ENCODE measurements at regions not wholly inside any gene's neighbourhood (a gene's known extent, or its start where the extent isn't known, plus 50 kb on each side); places are given as distances from the start of the nearest gene placed in this dataset.

DNA sequence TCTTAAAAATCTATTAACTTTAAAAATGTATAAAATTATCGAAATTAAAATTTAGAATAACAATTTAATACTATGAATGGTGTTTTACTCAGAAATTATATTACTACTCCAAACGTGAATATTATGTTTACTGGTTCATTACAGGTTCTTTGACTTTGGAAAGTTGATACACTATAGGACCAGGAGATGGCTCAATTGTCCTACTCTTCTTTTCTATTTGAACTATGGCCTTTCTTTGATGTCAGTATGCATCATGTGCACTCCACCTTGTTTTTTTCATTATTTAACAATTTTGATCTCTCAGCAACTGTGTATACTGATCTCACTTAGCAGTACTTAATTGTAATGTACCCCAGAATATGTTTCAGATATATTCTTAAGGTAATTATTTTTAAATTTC lies 391.5 kb upstream of the MANEA start:
- no peak for TF ChIP-seq PAX5 (IDR thresholded peaks at IDR 0.05; ENCODE audit: insufficient read depth, low read length, severe bottlenecking)
- no peak for TF ChIP-seq POLR2A (IDR thresholded peaks at IDR 0.05; ENCODE audit: low read depth, low read length)
- no peak for TF ChIP-seq POLR2AphosphoS5 (IDR thresholded peaks at IDR 0.05; ENCODE audit: low read depth, low read length)

All from GM12891 (cell line).